A549 (cell line): ENCODE measurements at regions not wholly inside any gene's neighbourhood (a gene's known extent, or its start where the extent isn't known, plus 50 kb on each side); places are given as distances from the start of the nearest gene placed in this dataset.

Experiments
- ATAC-seq, 2 experiments: fragments of 200-7000 bp in 1 of 2; fragments of >200 bp in 1 of 2; cut with Nextera tagmentation in 1 of 2; cut with Tn5 transposase in 1 of 2; 3 replicates each; pipeline versions ENCODE4 v1.8.0 to v1.9.1; 2018 to 2020; ENCODE audit warnings: mild to moderate bottlenecking in 1 of 2, moderate library complexity in 1 of 2
- CTCF ChIA-PET: fragments of 300-600 bp; sonication (Branson Sonifier 250); formaldehyde crosslinking; extraction: SDS; loops from one replicate; lab custom pipeline; 2021; ENCODE audit warnings: antibody characterized with exemption, inconsistent platforms; lab: Yijun Ruan, JAX
- POLR2A ChIA-PET: fragments of 350-600 bp; formaldehyde crosslinking; extraction: SDS; loops from one replicate; lab custom pipeline; 2021; ENCODE audit warnings: antibody characterized with exemption, inconsistent platforms; lab: Yijun Ruan, JAX
- DNase-seq, 2 experiments: peaks; one replicate each; pipeline versions ENCODE4 v3.0.0 to v3.0.0-alpha.2; 2011 to 2016; ENCODE audit warnings: low read depth in 1 of 2, low spot score in 1 of 2
- FAIRE-seq: peaks from 2 replicates; lab custom pipeline; 2011; peaks lifted over from hg19 to GRCh38; lab: Jason Lieb, UNC
- H3K27ac ChIP-seq, 2 experiments: fragments of >200 bp; sonication (Bioruptor Twin); formaldehyde crosslinking; 3 replicates each; pipeline ENCODE4 v1.5.1; 2016 to 2017
- H3K4me1 ChIP-seq: fragments of >200 bp; sonication (Bioruptor Twin); formaldehyde crosslinking; 3 replicates; pipeline ENCODE4 v1.6.1; 2016
- H3K4me2 ChIP-seq: fragments of >200 bp; sonication (Bioruptor Twin); formaldehyde crosslinking; 3 replicates; pipeline ENCODE4 v1.6.1; 2016
- H3K4me3 ChIP-seq: fragments of >200 bp; sonication (Bioruptor Twin); formaldehyde crosslinking; 3 replicates; pipeline ENCODE4 v1.5.1; 2016
- H3K9me3 ChIP-seq: fragments of >200 bp; sonication (Bioruptor Twin); formaldehyde crosslinking; 3 replicates; pipeline ENCODE4 v1.6.1; 2016
- ATOH8 ChIP-seq: fragments of 250-450 bp; sonication (Bioruptor Pico); IDR thresholded peaks from 2 replicates; pipeline ENCODE4 v1.5.0; 2020; ENCODE audit warnings: low read depth, mild to moderate bottlenecking, moderate library complexity
- CBX2 ChIP-seq: fragments of 200-600 bp; sonication (generic); IDR thresholded peaks from 2 replicates; pipeline ENCODE4 v1.6.1; 2016; ENCODE audit warnings: low read depth, mild to moderate bottlenecking, borderline replicate concordance
- CTCF ChIP-seq: fragments of >200 bp; sonication (Bioruptor Twin); formaldehyde crosslinking; IDR thresholded peaks from 3 replicates; pipeline ENCODE4 v1.5.1; 2016
- EP300 ChIP-seq, 2 experiments: fragments of >200 bp; sonication (Bioruptor Twin); formaldehyde crosslinking; IDR thresholded peaks; 2 replicates in 1 of 2; 3 replicates in 1 of 2; pipeline ENCODE4 v1.6.1; 2016 to 2017
- FOSL2 ChIP-seq, 2 experiments: fragments of 450-650 bp in 1 of 2; fragments of >200 bp in 1 of 2; sonication (Bioruptor Twin) in 1 of 2; formaldehyde crosslinking; IDR thresholded peaks; 2 replicates each; pipeline versions ENCODE4 v1.5.0 to v1.6.1; 2016 to 2020; ENCODE audit warnings: mild to moderate bottlenecking in 1 of 2, moderate library complexity in 1 of 2
- FOXS1 ChIP-seq: fragments of 250-450 bp; sonication (Bioruptor Pico); IDR thresholded peaks from 2 replicates; pipeline ENCODE4 v1.5.0; 2020; ENCODE audit warnings: mild to moderate bottlenecking, moderate library complexity
- GATA3 ChIP-seq: IDR thresholded peaks from 2 replicates; pipeline ENCODE4 v1.6.1; 2012; ENCODE audit warnings: borderline replicate concordance
- HES2 ChIP-seq: fragments of >200 bp; sonication (Bioruptor Twin); formaldehyde crosslinking; IDR thresholded peaks from 2 replicates; pipeline ENCODE4 v1.6.1; 2016
- HEYL ChIP-seq: fragments of 250-450 bp; sonication (Bioruptor Pico); IDR thresholded peaks from 2 replicates; pipeline ENCODE4 v1.8.0; 2021; ENCODE audit warnings: mild to moderate bottlenecking, moderate library complexity
- HOXB13 ChIP-seq: fragments of 250-450 bp; sonication (Bioruptor Pico); IDR thresholded peaks from 2 replicates; pipeline ENCODE4 v1.5.0; 2020; ENCODE audit warnings: low read depth, mild to moderate bottlenecking, moderate library complexity
- JUN ChIP-seq, 2 experiments: fragments of >200 bp; sonication (Bioruptor Twin); formaldehyde crosslinking; IDR thresholded peaks; 2 replicates in 1 of 2; 3 replicates in 1 of 2; pipeline ENCODE4 v1.6.1; 2016 to 2017
- KDM5A ChIP-seq: fragments of 200-600 bp; sonication (generic); IDR thresholded peaks from 2 replicates; pipeline ENCODE4 v1.6.1; 2016; ENCODE audit warnings: antibody characterized with exemption, mild to moderate bottlenecking
- MAX ChIP-seq: IDR thresholded peaks from 2 replicates; pipeline ENCODE4 v1.6.1; 2012
- NFE2L2 ChIP-seq: fragments of 150-350 bp; conservative IDR thresholded peaks from 2 replicates; pipeline ENCODE4 v1.6.1; 2014; ENCODE audit warnings: low read length
- POLR2AphosphoS2 ChIP-seq: conservative IDR thresholded peaks from 2 replicates; pipeline ENCODE4 v1.6.1; 2012; ENCODE audit warnings: low read length, improper control_type of control experiment, inconsistent platforms
- RAD21 ChIP-seq, 2 experiments: fragments of >200 bp in 1 of 2; sonication (Bioruptor Twin) in 1 of 2; formaldehyde crosslinking in 1 of 2; IDR thresholded peaks in 1 of 2; conservative IDR thresholded peaks in 1 of 2; 2 replicates in 1 of 2; 3 replicates in 1 of 2; pipeline ENCODE4 v1.6.1; 2012 to 2018; ENCODE audit warnings: inconsistent platforms in 1 of 2
- RARB ChIP-seq: fragments of 250-450 bp; sonication (Bioruptor Pico); IDR thresholded peaks from 2 replicates; pipeline ENCODE4 v1.8.0; 2021; ENCODE audit warnings: mild to moderate bottlenecking, moderate library complexity
- RNF2 ChIP-seq: fragments of 200-600 bp; sonication (generic); IDR thresholded peaks from 2 replicates; pipeline ENCODE4 v1.6.1; 2016; ENCODE audit warnings: low read depth, mild to moderate bottlenecking, antibody characterized with exemption, moderate library complexity, borderline replicate concordance
- SMC3 ChIP-seq: fragments of >200 bp; sonication (Bioruptor Twin); formaldehyde crosslinking; IDR thresholded peaks from 3 replicates; pipeline ENCODE4 v1.6.1; 2018; ENCODE audit warnings: inconsistent platforms
- TP53 ChIP-seq: fragments of 250-450 bp; sonication (Bioruptor Pico); IDR thresholded peaks from 2 replicates; pipeline ENCODE4 v1.5.0; 2021; ENCODE audit warnings: mild to moderate bottlenecking, moderate library complexity
- ZFP36 ChIP-seq: fragments of 450-650 bp; IDR thresholded peaks from 2 replicates; pipeline ENCODE4 v1.6.1; 2014; ENCODE audit warnings: borderline replicate concordance; ENCODE audit not compliant: partially characterized antibody
- WGBS: methylation state at CpG from one replicate; pipeline ENCODE4 v1.1.6; 2017; ENCODE audit errors: missing lambda C conversion rate; 5-methylcytosine and 5-hydroxymethylcytosine counted together
- TF ChIP-seq, protein P1 (sequence below): IDR thresholded peaks from 2 replicates; pipeline ENCODE4 v1.6.1; 2012; ENCODE audit warnings: low read depth, borderline replicate concordance
- TF ChIP-seq, protein P2 (sequence below): fragments of 200-600 bp; sonication (generic); IDR thresholded peaks from 2 replicates; pipeline ENCODE4 v1.6.1; 2016; ENCODE audit warnings: antibody characterized with exemption, mild to moderate bottlenecking, moderate library complexity

GRCh38 chr18:73879328-73879727 is 268.3 kb downstream of the FBXO15 start:
- Histone ChIP-seq H3K9me3 (no peaks in the 10 kb centered on the region), H3K4me3 (no peak overlapping the region), H3K4me1 (no peaks in the 10 kb centered on the region), H3K27ac (no peak overlapping the region), H3K4me2 (no peak overlapping the region)
- ATAC-seq (no peak), FAIRE-seq (no peak), DNase-seq (no peak)
- WGBS, result 88% methylated on average over 1 of the region's 1 CpG
- ChIA-PET CTCF (no interaction called here), POLR2A (no interaction called here)
- no peak for TF ChIP-seq CTCF
- no peak for TF ChIP-seq RARB (CRISPR knock-in tag)
- no peak for TF ChIP-seq ATOH8 (CRISPR knock-in tag)
- no peak for TF ChIP-seq SMC3
- TF ChIP-seq, protein P1, sequence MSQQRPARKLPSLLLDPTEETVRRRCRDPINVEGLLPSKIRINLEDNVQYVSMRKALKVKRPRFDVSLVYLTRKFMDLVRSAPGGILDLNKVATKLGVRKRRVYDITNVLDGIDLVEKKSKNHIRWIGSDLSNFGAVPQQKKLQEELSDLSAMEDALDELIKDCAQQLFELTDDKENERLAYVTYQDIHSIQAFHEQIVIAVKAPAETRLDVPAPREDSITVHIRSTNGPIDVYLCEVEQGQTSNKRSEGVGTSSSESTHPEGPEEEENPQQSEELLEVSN, result no peak
- TF ChIP-seq NFE2L2, result no peak
- no peak for TF ChIP-seq RNF2
- no peak for TF ChIP-seq ZFP36
- no peak for TF ChIP-seq HES2

DNA sequence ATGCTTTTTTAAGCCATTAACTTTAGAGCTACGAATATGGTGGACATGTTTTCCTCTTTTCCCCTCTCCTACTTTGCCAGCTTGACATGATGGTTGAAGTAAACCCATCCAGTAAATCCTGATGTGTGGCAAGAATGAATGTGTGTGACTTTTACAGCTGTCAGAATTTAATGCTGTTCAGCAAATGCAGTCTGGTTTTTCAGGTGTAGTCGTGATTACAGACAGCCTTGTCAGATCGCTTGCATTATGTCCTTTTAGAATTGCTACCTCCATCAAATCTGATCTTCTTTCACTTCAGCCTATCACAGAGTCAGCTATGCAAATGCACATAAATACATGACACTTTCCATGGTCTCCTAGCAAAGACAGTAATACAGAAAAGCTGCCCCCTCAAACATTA is 278.5 kb downstream of the FBXO15 start:
- FAIRE-seq, result no peak
- Histone ChIP-seq H3K9me3 (no peaks in the 10 kb centered on the region), H3K4me3 (no peak overlapping the region), H3K4me1 (no peaks in the 10 kb centered on the region), H3K4me2 (no peak overlapping the region), H3K27ac (no peak overlapping the region)
- 0% methylated on average over 3 of the region's 3 CpGs for WGBS
- ChIA-PET CTCF (no interaction called here), POLR2A (no interaction called here)
- ATAC-seq, result no peak
- no peak for DNase-seq
- no peak for TF ChIP-seq HEYL
- TF ChIP-seq, protein P2, sequence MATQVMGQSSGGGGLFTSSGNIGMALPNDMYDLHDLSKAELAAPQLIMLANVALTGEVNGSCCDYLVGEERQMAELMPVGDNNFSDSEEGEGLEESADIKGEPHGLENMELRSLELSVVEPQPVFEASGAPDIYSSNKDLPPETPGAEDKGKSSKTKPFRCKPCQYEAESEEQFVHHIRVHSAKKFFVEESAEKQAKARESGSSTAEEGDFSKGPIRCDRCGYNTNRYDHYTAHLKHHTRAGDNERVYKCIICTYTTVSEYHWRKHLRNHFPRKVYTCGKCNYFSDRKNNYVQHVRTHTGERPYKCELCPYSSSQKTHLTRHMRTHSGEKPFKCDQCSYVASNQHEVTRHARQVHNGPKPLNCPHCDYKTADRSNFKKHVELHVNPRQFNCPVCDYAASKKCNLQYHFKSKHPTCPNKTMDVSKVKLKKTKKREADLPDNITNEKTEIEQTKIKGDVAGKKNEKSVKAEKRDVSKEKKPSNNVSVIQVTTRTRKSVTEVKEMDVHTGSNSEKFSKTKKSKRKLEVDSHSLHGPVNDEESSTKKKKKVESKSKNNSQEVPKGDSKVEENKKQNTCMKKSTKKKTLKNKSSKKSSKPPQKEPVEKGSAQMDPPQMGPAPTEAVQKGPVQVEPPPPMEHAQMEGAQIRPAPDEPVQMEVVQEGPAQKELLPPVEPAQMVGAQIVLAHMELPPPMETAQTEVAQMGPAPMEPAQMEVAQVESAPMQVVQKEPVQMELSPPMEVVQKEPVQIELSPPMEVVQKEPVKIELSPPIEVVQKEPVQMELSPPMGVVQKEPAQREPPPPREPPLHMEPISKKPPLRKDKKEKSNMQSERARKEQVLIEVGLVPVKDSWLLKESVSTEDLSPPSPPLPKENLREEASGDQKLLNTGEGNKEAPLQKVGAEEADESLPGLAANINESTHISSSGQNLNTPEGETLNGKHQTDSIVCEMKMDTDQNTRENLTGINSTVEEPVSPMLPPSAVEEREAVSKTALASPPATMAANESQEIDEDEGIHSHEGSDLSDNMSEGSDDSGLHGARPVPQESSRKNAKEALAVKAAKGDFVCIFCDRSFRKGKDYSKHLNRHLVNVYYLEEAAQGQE, result no peak
- no peak for TF ChIP-seq KDM5A
- TF ChIP-seq HOXB13 (CRISPR knock-in tag), result no peak
- no peak for TF ChIP-seq MAX
- TF ChIP-seq RAD21 (conservative IDR thresholded peaks at IDR 0.05 in 1 of 2, IDR thresholded peaks at IDR 0.05 in 1 of 2), result no peak
- TF ChIP-seq RARB (CRISPR knock-in tag), result no peak
- no peak for TF ChIP-seq TP53 (CRISPR knock-in tag)
- TF ChIP-seq POLR2AphosphoS2, result no peak
- TF ChIP-seq EP300 (IDR thresholded peaks at IDR 0.05), result no peak
- no peak for TF ChIP-seq FOSL2 (IDR thresholded peaks at IDR 0.05)
- TF ChIP-seq FOSL2 (CRISPR knock-in tag; IDR thresholded peaks at IDR 0.05), result no peak
- TF ChIP-seq HES2, result no peak
- TF ChIP-seq FOXS1 (CRISPR knock-in tag), result no peak
- no peak for TF ChIP-seq CTCF
- no peak for TF ChIP-seq JUN (IDR thresholded peaks at IDR 0.05)
- no peak for TF ChIP-seq CBX2
- TF ChIP-seq GATA3, result no peak
